HG02970 (cell line): ENCODE measurements at regions not wholly inside any gene's neighbourhood (a gene's known extent, or its start where the extent isn't known, plus 50 kb on each side); places are given as distances from the start of the nearest gene placed in this dataset.
"Not testable (repeated sequence)": the region's sequence is repeated elsewhere in the genome, so short reads cannot be mapped to it uniquely, and the experiment has no call there.

Experiments used
- ATAC-seq: cut with Tn5 transposase; IDR thresholded peaks from one replicate; pipeline ENCODE4 v1.9.1; 2021; ENCODE audit warnings: mild to moderate bottlenecking, moderate library complexity, moderate number of reproducible peaks; ENCODE audit not compliant: unreplicated experiment, low FRiP score

DNA sequence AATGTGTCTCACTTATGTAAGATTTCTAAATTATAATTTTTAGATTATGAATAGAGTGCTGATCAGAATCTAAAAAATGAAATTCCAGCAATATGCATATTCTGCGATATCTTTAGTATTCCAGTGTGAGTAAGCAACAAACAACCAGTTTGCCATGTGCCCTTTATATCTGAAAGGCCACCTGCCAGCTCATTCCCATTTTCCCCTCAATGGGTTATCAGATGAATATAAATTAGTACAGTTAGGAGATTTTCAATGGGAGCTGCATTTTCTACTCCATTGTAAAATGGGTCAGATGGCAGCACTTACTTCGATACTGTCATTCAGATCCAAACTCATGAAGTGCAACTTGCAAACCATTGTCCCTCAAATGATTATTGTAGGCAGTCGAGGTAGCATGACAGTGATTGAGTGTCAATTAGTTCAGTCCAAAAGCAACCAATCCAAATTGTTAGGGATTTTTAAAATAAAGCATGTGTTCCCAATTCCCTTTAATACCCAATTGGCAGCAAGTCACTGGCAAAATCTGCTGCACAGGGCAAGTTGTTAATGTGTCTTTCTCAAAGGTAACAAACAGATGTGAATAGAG, 680.3 kb downstream of the LRRIQ3 start:
- no peak for ATAC-seq

DNA sequence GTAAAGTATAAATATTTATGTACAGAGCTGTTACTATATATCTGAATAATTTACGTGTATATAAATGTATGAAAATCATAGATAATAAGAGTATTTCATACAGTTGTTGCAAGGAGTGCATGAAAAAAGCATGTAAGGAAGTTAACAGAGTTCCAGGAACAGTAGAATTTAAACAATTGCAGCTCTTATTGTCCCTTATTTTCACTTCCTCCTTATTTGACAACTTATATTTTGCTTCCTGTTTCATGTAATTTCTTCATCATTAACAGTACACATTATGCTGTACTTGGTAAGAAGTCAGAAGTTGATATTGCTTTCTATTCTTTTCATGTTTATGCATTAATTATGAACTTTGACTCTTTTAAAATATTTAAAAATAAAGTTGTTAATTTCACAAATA, 681.5 kb downstream of the LRRIQ3 start:
- ATAC-seq: no peak

DNA sequence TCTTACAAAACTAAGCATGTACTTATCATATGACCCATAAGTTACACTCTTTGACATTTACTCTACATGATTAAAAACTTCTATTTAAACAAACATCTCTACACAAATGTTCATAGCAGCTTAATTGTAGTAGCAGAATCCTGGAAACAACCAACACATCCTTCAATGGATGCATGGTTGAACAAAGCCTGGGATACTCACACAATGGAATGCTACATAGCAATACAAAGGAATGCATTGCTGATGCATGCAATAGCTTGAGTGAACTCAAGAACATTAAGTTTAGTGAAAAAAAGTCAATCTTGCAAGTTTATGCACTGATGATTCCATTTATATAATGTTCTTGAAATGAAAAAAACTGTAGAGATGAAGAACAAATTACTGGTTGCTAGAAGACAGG, 686.9 kb downstream of the LRRIQ3 start:
- ATAC-seq: no peak

DNA sequence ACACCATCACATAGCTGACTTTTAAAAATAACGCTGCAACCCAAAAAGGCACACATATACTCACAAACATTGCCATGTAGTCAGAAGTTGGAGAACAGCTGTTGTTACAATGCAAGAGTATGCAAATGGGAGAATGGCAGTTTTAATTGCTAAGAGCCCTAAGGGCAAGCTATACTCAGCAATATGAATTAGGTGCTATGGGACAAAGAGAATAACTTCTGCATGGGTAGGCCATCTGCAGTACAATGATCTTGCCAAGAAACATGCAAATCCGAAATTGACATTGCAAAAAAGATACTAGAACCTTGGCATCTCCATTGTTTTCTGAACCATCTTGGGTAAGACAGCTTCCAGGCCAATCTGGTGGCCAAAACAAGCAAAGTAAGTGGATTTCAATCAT, 697.8 kb downstream of the LRRIQ3 start:
- ATAC-seq: no peak

DNA sequence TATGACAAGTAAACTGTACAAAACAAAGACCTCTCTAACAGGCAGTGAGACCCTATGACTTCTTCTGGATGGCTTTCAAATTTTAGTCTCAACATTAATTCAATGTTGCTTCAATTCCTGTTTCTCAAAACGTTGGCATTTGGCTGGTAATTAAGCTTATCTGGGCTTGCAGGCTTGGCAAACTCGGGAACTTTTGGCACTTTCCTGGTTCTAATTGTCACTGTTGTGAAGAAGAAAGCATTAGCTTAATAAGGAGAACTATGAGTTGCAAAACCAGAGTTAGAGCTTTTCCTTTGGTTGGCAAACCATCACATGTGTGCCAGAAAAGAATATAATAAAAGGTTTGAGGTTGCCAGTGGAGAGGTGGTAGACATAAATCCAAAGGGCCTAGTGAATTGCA, 698.3 kb downstream of the LRRIQ3 start:
- ATAC-seq: no peak

DNA sequence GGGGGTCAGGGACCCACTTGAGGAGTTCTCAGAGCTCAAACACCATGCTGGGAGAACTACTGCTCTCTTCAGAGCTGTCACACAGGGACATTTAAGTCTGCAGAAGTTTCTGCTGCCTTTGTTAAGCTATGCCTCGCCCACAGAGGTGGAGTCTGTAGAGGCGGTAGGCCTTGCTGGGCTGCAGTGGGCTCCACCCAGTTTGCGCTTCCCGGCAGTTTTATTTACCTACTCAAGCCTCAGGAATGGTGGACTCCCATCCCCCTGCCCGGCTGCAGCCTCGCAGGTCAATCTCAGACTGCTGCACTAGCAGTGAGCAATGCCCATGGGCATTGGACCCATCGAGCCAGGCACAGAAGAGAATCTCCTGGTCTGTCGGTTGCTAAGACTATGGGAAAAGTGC, 706.4 kb downstream of the LRRIQ3 start:
- ATAC-seq: no peak

DNA sequence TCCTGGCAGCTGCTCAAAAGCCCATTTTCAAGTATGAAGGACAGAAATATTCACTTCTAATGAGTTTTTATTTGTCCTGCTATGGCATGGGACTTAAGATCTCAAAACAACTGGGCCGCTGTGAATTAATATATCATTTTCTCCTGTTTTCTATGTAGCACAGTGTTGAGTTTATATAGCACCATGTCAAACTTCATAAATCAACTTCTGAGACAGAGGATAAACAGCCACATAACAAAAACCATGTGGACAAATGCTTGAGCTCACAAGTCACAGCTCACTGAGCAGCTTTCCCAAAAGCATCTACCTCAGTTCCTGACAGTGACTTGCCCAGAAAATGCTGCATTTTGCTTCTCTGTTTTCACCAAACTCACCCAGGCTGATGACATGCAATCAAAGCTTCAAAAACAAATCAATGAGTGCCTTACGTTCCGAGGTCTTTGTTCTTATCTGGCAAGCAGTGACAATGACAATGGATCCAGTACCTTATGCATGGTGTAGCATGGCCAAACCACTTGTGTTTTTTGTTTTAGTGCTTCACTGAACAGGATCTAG, 722.6 kb downstream of the LRRIQ3 start:
- no peak for ATAC-seq

DNA sequence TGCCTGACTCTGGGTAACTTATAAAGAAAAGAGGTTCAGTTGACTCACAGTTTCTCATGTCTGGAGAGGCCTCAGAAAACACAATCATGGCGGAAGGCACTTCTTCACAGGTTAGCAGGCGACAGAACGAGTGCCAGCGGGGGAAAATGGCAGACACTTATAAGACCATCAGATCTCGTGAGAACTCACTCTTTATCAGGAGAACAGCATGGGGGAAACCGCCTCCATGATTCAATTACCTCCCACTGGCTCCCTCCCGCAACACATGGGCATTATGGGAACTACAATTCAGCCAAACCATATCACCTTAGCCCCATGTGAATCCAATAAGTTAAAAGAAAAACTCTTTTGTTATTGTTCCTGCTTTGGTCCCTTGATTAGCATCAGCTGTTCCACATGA, 725.2 kb downstream of the LRRIQ3 start:
- ATAC-seq: no peak

DNA sequence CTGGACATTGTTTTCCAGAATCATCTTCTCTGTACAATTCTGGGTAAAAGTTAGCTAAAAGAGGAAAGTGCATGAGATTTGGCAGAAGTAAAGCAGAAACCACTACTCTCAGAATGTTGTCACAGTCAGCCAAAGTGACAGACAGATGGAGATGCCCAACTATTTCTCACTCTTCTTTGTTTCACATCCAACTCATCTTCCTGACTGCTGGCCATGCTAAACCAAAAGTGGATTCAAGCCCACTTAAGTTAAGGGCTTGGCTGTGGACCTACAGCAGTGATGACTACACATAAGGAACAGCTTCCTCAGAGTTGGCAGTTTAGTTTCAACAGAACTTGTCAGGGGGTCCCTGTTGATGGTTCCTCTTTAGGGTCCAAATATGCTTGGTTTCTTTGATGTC, 730.2 kb downstream of the LRRIQ3 start:
- ATAC-seq: no peak

DNA sequence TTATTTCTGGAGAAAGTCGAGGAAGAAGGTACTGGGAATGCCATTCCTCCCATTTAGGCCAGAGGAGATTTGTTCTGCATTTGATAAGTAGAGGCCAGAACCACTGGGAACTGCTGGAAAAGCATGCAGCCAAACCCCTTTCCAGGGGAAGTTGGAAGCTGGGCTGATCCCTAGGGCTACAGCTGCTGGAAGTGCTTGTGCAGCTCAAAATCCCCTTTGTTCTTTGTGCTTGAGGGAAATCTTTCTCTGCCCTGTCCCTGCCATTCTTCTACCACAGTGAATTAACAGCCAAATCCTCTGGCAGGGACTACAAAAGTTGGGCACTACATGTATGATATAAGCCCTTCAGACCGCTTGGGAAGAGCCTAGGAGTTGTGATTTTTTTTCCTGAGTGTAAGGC, 734.1 kb downstream of the LRRIQ3 start:
- ATAC-seq: no peak

DNA sequence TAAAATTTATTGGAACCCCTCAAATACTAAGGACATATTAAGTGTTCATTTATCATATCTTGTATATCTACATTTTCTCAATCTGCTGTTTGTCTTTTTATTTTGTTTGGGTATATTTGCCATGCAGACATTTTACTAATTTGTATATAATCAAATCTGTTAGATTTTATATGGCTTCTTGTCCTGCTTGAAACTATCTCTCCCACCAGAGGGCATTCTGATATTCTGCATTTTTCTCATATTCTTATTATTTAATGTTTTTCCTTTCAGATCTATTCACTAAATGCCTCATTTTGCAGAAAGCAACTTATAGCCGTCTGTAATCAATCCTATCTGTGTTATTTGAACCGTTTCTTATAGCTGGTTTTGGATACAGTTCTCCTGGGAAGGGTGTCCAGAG, 745.5 kb downstream of the LRRIQ3 start:
- ATAC-seq: no peak

DNA sequence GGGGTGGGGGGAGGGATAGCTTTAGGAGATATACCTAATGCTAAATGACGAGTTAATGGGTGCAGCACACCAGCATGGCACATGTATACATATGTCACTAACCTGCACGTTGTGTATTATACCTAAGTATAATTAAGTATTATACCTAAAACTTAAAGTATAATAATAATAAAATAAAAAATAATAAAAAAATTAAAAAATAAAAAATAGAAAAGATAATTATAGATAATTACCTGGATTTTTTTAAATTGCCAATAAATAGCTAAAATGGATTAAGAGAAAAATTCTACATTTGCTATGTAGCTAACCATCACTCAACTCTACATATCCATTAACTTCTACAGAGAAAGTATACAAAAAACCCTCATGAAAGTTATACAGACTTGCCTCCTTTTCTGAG, 747.3 kb downstream of the LRRIQ3 start:
- ATAC-seq: not testable (repeated sequence)

DNA sequence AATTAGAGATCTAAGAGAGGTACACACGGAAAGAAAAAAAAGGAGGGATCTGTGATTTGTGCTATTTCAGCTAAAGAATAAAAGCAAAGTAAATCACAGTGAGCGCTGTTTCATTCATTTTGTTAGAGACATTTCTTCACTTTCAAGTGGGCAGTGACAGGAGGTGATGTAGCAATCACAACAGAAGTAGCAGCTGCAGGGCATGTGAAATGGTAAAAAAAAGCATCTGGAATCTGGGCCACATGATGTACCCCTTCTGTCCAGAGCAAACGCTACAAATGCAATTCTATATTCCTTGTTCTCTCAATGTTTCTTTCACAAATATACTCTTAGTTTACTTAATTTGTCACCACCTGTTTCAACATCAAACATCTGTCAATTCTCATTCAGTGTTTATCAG, 786.5 kb downstream of the LRRIQ3 start:
- ATAC-seq: no peak

DNA sequence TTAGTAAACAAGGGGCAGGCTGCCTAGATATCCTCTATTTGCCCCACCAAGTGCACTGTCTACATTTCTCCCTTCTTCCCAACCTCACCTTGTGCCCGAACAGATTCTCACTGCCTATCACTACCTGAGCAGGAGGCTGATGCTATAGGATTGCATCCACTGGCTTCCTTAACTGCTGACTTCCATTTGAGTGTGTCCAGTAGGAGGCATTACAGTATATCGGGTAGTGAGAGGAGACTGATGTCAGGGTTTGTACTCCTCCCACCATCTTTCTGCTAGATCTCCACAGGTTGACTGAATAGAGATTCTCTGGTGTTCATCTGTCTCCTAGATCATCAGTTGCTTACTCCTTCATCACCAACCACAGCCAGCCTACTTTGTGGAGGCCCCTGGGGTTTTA, 796.3 kb downstream of the LRRIQ3 start:
- no peak for ATAC-seq

DNA sequence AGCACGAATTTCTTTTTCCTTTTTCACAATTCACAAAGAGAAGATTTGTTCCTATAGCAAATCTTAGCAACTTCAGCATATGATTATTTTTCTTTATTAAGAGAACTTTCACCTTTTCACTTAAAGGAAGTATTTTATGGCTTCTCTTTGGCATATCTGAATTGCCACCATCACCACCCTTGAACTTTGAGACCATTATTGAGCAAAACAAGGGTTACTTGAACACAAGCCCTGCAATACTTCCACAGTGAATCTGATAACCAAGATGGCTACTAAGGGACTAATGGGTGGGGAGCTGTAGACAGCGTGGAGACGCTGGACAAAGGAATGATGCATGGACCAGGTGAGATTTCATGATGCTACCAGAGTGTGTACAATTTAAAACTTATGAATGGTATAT, 815.0 kb downstream of the LRRIQ3 start:
- no peak for ATAC-seq

DNA sequence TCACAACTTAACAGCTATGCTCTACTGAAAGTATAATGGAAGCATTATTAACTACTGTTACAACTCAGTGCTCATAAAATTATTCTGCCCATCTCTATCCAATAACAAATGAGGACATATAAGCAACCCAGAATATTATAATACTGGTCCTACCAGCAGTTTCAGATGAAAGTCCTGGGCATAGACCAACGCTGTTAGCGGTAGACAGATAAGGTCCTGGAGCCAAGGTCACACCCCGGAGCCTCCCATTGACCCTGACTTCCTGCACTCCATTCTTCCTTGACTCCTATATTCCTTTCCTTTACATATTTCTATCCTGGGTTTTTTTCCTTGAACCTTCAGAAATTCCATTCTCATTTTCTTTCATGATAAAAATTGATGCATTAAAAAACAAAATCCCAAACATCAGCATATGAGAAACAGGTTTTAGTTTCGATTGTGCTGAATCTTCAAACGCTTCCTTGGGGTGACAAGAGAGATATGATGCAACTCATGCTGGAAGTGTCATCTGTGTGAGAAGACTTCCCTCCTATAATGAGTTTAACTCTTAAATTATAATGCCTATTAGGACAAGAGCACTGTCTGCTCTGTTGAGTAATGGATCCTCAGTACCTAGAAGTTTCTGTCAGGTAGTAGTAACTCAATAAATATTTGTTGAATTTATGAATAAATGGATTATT, 831.1 kb downstream of the LRRIQ3 start:
- no peak for ATAC-seq

DNA sequence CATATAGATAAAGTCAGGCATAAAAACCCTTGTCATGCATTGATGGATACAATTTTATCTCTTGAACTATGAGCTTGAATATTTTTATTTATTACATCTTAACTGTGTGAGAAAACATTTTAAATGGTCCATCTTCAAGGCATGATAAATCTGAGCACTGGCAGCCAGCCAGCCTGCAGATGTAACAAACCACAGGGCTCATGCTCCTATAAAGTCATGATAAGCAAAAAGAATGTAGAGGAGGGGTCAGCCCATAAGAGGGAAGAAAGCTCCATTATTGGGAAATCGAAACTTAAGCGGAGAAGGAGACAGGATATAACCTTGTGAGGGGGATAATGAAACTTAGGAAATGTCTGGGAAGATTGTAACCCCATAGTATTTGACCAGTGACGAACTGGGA, 839.0 kb downstream of the LRRIQ3 start:
- ATAC-seq: no peak

DNA sequence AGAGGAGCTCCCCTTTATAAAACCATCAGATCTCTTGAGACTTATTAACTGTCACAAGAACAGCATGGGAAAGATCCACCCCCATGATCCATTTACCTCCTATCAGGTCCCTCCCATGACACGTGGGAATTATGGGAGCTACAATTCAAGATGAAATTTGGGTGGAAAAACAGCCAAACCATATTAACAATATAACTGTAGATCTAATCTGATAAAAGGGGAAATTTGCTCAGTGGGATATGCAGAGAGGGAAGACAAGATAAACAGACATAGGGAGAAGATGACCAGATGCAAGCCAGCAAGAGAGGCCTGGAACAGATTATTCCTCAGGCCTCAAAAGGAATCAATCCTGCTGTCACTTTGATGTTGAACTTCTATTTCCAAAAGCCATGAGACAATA, 841.5 kb downstream of the LRRIQ3 start:
- ATAC-seq: no peak

DNA sequence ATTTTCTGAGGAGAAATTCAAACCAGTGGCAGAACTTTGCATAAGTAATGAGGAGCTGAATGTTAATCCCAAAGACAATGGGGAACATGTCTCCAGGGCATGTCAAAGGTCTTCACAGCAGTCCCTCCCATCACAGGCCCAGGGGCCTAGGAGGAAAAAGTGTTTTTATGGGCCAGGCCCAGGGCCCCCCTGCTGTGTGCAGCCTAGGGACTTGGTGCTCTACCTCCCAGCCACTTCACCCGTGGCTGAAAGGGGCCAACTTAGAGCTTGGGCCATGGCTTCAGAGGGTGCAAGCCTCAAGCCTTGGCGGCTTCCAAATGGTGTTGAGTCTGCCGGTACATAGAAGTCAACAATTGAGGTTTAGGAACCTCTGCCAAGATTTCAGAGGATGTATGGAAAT, 854.0 kb downstream of the LRRIQ3 start:
- no peak for ATAC-seq

DNA sequence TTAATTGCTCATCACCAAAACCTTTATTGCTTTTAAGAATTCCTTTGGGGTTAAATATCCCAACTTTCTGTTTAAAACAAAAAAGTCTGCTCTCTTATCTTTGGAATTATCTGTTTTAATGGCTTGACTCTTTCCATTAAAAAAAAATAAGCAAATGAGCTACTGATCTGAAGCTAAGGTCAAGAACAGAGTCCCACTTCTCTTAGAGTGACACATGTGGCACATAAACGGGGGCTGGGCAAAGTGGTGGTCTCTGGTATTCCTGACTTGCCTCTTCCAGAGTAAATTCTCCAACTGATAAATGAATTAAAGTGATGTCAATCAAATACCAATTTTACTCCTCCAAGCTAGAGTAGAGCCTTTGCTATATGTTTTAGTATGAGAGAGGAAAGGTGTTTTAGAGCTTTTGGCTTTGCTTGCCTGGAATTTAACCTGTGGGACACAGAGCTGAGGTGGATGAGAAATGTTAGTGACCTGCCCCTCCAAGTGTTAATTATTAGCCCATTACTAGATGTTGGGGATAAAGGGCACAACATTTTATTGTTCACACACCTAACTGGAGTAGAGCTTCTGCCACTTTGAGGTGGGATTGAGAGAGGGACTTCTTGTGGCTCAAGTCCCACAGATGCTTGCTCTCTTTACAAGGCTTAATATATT, 864.0 kb downstream of the LRRIQ3 start:
- no peak for ATAC-seq

DNA sequence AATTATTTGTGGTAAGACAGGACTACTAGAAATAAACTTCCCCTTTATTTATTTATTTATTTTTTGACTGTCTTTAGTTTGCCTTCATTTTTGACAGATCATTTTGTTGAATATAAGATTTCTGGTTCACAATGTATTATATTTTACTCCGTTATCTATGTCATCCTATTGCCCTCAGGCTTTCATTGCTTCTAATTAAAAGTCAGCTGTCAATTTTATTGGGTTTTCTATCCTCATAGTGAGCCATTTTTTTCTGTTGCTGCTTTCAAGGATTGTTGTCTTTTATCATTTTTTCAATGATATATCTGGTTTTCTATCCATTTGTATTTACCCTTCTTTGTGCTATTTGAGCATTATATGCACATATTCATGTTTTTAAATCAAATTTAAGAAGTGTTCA, 866.2 kb downstream of the LRRIQ3 start:
- ATAC-seq: no peak

DNA sequence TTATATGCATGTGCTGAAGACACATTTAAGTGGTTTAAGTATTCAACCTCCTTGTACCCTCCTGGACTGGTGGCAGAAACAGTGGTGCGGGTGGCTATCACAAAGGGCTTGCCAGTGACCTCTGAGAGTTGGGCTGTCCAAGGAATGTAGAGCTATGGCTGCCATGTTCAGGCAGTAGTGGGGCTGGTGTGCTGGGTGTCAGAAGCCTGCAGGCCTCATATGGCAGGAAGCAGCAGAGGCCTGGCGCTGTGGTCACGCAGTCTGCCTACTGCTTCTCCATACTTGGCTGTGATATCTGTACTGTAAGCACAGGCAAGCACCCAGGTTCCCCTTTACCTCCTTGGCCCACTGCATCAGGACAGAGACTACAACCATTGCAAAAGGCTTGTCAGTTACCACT, 870.0 kb downstream of the LRRIQ3 start:
- no peak for ATAC-seq
